ENCODE measurements at regions not wholly inside any gene's neighbourhood (a gene's known extent, or its start where the extent isn't known, plus 50 kb on each side); places are given as distances from the start of the nearest gene placed in this dataset.
A peak's percentile ranks its signal among the peaks of the same experiment; 100 is the strongest.
"Not testable (repeated sequence)": the region's sequence is repeated elsewhere in the genome, so short reads cannot be mapped to it uniquely, and the experiment has no call there.

DNA sequence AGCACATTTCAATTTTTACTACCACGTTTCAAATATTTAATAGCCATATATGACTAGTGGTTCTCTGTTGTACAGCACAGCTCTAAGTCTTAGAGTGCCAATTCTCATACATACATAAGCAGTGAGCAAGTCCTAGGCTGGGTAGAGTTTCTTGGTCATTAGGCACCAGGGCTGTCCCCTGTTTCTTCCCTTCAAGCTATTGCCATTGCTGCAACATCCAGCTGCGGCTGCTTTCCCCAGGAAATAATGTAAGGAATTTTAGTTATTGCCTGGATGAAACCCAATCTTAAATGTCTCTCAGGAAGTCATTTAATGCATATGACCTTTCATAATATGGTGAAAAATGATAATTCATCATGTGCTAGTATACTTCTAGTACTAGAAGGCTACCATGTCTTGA lies 74.1 kb upstream of the PPP3CA start:
- DNase-seq (ENCODE audit: extremely low read depth in 1 of 2, low read depth in 1 of 2) = no peak

DNA sequence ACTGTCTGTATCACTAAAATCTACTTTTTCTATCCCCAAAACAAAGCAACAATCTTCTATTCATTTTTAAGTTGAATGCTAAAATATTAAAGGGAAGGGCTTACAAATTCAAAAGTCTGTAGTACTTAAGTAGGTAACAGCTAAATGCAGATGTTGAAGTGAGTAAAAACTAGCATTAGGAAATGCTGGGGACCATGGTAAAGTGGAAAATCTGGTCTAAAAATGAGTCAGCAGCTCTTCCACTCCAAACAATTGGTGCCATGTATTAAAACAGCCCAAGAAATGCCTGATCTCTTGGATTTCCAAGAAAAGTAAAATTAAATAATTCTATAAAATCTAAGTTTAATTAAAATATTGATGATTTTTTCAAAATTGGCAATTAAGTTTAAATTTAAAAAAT lies 73.3 kb upstream of the PPP3CA start:
- DNase-seq (ENCODE audit: extremely low read depth in 1 of 2, low read depth in 1 of 2) = no peak

DNA sequence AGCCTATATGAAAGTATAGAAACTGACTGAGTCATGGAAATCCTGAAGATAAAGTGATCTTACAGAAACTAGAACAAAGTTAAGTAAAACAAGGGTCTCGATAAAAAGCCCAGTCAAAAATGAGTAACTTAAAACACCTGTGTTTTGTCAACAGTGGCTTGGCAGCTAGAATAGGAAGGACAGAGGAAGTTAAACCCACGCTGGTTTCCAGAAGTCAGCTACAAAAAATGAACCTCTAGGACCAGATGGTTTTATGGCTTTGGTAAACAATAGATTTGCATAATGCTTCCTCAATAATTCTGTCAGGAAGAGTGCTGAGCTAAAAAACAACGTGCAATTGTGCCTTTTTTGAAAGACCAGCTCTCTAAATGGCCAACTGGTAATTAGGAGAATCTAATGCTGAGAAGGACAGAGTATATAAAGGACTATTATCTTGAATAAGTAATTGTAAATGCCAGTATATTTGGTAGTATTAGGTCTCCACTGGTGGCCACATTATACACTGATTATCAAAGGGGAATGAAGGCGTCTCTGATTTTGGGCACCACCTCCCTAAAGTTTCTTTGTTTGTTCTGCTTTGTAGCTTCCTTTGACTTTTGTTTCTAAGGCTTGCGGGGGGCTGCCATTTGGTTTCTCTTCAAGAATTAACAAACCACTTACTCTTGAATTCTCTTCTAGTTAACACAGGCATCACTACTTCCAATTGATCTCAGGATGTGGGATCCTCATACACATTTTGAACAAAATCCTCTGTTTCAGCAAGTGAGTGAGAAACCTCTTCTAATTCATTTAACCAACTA lies 72.2 kb upstream of the PPP3CA start:
- no peak for DNase-seq (ENCODE audit: extremely low read depth in 1 of 2, low read depth in 1 of 2)

DNA sequence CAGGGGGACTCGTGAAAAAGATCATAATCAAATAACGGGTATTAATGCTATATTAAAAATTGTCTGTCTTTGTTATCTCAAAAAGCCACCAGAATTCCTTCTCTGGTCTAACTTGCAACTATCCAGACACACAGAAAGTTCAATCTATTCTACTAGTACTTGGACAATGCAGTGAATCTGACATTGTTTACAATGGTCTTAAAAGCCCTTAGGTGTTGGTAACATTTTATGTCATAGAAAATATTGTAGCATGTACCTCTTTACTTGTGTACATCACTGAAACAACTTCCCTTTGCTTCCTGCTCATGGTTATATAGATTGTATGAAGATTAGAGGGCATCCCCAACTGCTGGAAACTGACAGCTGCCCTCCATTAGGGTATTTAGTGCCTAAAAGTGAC lies 71.1 kb upstream of the PPP3CA start:
- no peak for DNase-seq (ENCODE audit: extremely low read depth in 1 of 2, low read depth in 1 of 2)

DNA sequence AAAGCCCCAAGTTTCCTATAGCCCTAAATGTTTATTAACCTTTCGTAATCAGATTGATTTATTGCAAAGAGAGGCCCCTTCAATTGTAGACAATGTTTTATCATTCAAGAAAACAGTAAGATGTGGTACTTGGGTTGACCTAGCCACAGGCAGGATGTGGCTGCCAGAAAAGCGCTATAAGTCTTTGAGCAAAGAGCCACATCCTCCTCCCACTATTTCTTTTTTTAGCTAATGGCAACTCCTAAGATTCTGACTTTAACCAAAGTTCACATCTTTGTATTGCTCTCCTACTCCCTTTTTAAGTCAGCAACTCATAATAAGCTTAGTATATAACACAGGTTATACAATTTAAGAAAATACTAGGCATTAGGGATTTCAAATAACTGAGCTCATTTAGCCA lies 70.7 kb upstream of the PPP3CA start:
- peak in 1 of 2 donors; percentile 29 for DNase-seq (ENCODE audit: extremely low read depth in 1 of 2, low read depth in 1 of 2)

DNA sequence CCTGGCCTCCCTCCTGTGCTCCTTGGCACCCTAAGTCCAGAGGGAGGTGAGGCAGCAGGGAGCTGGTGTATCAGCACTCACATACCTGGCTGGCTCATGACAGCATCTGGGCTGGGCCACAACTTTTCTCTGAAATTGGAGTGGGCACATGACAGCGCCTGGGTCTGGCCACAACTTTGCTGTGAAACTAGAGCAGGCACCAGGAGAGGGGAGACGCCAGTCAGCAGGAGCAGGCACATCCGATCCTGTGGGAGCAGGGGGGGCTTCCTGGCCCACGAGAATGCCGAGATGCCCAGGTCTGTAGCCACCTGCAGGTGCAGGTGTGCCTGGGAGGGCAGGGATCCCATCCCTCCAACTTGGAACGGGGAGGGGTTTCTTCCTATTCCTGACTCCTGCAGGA lies 69.7 kb upstream of the PPP3CA start:
- no peak for DNase-seq (ENCODE audit: extremely low read depth in 1 of 2, low read depth in 1 of 2)

DNA sequence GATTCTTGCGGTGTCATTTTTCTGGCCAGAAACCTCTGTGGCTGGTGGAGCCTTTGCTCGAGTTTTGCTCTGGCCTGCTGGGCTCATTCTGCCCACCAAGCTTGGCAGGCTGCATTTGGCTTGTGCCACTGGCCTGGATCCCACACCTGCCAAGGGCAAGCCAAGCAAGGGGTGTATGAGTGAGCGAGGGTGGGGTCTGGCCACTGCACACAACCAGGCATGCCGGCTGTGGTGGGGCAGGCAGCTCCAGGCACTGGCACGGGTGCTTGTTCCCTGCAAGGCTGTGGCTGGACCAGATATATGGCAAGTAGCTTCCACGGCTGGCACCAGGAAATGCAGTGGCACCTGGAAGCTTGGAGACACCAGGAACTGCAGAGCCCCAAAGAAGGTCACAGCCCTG lies 68.6 kb upstream of the PPP3CA start:
- no peak for DNase-seq (ENCODE audit: extremely low read depth in 1 of 2, low read depth in 1 of 2)

DNA sequence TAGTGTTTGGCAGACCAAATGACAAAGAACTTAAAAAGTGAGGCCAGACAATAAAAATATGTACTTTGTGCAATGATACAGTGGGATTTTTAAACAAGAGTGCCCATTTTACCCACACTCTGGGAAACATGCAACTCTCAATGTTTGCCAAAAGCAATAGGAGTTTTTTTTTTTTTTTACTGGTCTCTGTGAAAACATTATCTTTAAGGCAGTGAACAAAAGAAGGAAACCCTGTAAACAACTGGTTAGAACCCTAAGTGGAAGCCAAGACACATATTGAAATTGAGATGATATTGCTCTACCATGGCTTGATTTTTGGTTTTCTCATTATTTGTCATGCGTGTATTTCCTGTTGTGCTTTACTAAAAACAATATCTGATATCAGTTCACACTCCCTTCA lies 67.2 kb upstream of the PPP3CA start:
- no peak for DNase-seq (ENCODE audit: extremely low read depth in 1 of 2, low read depth in 1 of 2)

DNA sequence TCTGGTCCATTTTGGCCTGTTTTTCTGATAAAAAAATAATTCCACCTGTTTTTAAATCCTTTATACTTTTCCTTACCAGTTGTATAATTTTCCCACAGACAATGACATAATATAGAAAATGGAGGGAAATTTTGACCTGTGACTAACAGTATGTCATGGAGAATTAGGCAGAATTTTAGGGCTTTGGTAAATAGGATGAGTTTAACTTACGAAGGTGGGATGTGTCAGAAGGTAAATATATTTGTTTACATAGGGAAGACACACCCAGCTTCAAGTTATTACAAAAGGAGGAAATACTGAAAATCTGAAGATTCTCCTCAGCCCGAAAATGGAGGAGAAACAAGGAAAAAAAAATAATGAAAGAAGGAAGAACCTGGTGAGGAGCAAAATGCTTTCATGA lies 64.6 kb upstream of the PPP3CA start:
- DNase-seq (ENCODE audit: extremely low read depth in 1 of 2, low read depth in 1 of 2) = no peak

DNA sequence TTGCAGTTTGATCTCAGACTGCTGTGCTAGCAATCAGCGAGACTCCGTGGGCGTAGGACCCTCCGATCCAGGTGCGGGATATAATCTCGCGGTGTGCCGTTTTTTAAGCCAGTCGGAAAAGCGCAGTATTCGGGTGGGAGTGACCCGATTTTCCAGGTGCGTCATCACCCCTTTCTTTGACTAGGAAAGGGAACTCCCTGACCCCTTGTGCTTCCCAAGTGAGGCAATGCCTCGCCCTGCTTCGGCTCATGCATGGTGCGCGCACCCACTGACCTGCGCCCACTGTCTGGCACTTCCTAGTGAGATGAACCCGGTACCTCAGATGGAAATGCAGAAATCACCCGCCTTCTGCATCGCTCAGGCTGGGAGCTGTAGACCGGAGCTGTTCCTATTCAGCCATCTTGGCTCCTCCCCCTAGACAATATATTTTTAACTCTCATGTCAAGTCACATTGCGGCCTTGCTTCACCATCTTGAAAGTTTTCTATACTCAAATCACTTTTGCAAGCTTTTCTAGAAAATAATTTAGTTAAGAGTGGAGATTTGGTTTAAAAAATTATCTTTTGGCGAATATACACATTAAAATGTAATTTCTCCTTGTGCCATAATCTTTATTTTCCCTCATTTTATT lies 64.1 kb upstream of the PPP3CA start:
- not testable (repeated sequence) for DNase-seq (ENCODE audit: extremely low read depth in 1 of 2, low read depth in 1 of 2)

DNA sequence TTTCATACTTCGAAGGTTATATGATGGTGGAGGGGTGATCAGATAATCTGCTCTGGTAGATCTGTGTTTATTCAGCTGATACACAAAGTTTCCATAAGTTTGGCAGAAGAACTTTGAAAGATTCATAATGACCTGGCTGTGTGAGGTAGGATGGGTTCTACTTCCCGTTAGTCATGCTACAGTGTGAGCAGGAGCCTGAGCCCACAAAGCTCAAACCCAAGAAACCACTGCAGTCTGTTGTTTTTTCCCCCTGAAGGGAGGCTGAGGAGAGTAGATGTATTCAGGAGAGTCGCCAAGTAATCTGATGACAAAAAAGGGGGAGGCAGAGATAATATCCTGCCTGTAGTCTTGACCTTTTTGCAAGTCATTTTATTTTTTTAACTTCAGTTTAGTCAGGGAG lies 52.8 kb upstream of the PPP3CA start:
- DNase-seq (ENCODE audit: extremely low read depth in 1 of 2, low read depth in 1 of 2) = no peak

DNA sequence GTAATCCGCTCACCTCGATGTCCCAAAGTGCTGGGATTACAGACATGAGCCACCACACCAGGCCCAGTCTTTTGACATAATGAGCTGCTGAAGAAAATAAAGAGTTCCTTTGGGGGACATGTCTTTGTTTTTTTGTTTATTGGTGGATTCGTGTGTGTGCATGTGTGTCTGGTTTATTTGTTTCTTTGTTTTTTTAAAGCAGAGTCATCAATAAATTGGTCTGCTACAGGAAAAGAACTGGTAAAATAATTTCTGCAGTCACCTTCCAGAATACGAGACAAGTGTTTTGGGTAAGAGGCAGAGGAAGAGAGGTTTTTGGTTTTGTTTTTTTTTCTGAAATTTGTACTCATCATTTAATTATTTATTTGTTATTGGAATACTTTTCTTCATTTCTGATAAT lies 51.5 kb upstream of the PPP3CA start:
- DNase-seq (ENCODE audit: extremely low read depth in 1 of 2, low read depth in 1 of 2) = no peak

All from activated CD8-positive, alpha-beta memory T cell treated with anti-CD3 and anti-CD28 coated beads for 1 hour (primary cell).